SK-N-MC (cell line): ENCODE measurements at regions not wholly inside any gene's neighbourhood (a gene's known extent, or its start where the extent isn't known, plus 50 kb on each side); places are given as distances from the start of the nearest gene placed in this dataset.

Source experiments
- EZH2 ChIP-seq: fragments of 200-600 bp; sonication (generic); IDR thresholded peaks from one replicate; pipeline ENCODE4 v1.6.1; 2017; ENCODE audit warnings: antibody characterized with exemption
- FOXP2 ChIP-seq: optimal IDR thresholded peaks from 2 replicates; pipeline ENCODE3; 2011; ENCODE audit warnings: mild to moderate bottlenecking, moderate library complexity; ENCODE audit not compliant: insufficient read depth; ENCODE audit errors: extremely low read length, control extremely low read depth
- POLR2AphosphoS5 ChIP-seq: IDR thresholded peaks from 2 replicates; pipeline ENCODE4 v1.6.1; 2012; ENCODE audit warnings: mild to moderate bottlenecking, low read depth, low read length, borderline replicate concordance

DNA sequence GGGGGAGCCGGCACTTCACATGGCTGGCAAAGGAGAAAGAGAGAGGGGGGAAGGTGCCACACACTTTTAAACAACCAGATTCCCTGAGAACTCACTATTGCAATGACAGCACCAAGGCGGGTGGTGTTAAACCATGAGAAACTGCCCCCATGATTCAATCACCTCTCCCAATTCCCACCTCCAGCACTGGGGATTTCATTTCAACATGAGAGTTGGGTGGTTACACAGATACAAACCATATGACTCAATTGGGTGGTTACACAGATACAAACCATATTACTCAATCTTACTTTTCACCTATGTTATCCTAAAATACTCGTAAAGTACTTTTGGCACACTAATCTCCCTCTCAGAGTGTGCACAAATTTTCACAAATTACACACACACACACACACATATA is 1097.5 kb upstream of the TMPRSS15 start:
- TF ChIP-seq EZH2: no peak
- no peak for TF ChIP-seq POLR2AphosphoS5
- TF ChIP-seq FOXP2: no peak
